ENCODE measurements at regions not wholly inside any gene's neighbourhood (a gene's known extent, or its start where the extent isn't known, plus 50 kb on each side); places are given as distances from the start of the nearest gene placed in this dataset.
"Not testable (repeated sequence)": the region's sequence is repeated elsewhere in the genome, so short reads cannot be mapped to it uniquely, and the experiment has no call there.

DNA sequence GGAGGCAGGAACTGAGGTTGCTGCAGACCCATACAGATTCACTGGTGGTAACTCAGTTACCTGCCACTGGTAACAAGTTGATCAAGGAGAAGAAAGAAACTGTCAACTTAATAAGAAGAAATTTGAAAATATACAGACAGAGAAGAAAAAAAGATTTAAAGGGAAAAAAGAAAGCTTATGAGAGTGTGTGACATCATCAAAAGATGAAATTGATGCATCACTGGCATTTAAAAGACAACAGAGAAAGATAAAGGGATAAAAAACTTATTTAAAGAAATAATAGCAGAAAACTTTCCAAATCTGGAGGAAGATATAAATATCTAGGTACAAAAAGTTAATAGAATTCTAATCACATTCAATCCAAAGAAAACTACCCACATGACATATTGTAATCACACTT lies 1003.2 kb downstream of the TDRD15 start:
- DNase-seq (ENCODE audit: low read depth), result no peak

DNA sequence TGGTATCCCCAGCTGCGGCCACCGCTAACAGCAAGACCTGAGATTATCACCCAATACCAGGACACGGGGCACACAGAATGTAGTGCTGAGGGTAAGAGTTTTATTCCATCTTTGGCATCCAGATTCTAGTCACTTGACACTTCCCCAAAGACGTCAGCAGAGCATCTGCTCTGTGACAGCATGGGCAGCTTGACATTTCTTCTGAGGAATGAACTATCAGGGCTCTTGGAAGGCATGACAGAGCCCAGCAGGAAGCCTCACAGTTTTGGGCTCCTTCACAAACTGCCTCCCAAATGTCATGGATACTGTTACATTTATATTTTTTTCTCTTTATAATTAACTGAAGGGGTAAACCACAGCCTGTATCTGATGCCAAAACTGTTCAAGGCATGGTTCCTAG lies 1010.7 kb downstream of the TDRD15 start:
- no peak for DNase-seq (ENCODE audit: low read depth)

DNA sequence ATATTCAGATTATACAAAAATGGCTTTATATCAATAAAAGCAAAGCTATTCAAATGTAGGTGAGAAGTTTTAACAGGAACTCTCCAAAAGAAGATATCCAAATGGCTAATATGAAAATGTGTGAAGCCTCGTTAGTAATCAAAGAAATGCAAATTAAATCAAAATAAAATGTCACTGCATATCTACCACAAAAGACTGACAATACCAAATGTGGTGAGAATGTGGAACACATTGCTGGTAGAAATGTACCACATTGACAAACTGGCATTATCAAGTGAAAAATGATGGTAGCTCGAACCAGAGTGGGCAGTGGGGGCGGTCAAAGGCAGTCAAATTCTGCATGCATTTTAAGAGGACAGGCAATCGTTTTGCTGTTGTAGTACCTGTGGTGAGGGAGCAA lies 1012.7 kb downstream of the TDRD15 start:
- no peak for DNase-seq (ENCODE audit: low read depth)

DNA sequence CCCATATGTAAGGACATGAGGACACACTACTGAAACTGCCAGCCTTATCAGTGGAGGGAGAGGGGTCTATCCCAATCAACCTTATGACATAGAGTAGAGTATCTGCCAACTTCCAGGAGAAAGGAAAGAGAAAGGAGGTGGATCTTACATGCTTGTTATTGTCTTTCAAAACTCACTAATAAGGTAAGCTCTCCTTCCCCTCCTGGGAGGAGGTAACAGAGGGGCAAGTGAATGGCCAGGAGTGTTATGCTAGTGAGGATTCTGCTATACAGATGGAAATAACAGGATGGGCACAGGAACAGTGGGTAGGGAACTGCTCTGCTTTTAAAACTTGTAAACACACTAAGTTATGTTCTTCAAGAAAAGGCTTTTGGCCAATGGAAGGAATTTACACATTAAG lies 1020.1 kb downstream of the TDRD15 start:
- DNase-seq (ENCODE audit: low read depth), result no peak

DNA sequence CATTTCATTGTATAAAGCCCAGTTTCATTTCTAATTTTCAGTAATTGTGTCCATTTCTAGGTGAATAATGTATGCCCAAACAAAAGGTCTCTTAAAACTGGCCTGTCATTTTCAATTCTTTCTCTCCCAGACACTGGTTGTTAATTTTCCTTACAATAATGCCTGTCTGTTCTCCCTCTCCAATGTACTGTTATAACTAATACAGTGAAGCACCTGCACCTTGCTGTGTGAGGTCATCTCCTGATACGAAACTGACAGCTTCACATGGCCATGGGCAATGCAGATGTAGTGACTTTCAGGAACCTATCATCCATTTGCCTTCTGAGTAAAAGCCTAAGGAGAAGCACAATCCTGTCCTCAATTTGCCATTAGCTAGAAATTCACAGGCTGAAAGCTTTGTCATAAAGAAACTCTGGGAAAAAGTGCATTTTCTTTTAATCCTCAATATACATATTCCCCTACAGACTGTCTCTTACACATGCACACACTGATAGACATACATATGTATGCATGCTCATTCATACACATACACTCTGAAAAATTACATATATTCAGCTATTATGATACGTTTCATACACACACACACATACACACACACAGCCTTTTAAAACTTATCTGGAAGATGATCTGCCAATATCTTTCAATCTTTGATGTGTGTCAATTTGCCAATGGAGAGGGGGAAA lies 1030.3 kb downstream of the TDRD15 start:
- DNase-seq (ENCODE audit: low read depth), result no peak

DNA sequence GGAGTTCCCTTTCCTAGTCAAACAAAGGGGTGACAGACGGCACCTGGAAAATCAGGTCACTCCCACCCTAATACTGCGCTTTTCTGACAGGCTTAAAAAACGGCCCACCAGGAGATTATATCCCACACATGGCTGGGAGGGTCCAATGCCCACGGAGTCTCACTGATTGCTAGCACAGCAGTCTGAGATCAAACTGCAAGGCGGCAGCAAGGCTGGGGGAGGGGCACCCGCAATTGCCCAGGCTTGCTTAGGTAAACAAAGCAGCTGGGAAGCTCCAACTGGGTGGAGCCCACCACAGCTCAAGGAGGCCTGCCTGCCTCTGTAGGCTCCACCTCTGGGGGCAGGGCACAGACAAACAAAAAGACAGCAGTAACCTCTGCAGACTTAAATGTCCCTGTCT lies 1032.9 kb downstream of the TDRD15 start:
- DNase-seq (ENCODE audit: low read depth), result not testable (repeated sequence)

DNA sequence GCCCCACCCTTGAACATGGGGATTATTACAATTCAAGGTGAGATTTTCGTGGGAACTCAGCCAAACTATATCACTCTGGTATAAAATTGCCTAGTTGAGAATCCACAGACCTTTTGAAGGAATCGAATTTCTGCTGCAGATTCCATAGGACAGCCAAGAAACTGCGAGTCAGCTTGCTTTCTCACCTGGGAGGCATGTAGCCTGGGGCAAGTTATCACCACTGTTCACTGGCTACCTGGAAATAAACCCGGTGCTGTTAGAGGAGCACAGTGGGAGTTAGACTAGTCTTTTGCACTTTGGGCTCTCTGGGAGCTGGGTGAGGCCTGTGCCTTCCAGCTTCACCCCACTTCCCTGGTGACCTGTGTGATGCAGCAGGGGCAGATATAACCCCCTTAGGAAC lies 1043.5 kb downstream of the TDRD15 start:
- DNase-seq (ENCODE audit: low read depth), result no peak

DNA sequence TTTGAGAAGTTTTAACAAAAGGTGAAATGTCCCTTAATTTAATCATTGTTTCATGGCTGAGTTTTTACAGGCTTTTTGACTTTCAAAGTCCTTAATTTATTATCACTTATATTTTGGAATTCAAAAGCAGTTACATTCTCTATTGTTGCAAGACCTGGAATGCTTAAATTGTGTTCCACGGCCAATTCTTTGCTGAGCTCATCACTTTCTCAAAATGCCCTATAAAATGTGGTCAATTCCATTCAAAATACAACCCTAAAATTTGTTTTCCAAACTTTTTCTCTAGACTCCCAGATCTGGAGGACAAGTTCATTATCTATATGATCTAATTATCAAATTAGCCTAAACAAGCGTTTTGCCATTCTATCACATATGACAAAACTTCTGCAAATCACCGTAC lies 1051.2 kb downstream of the TDRD15 start:
- DNase-seq (ENCODE audit: low read depth), result no peak

DNA sequence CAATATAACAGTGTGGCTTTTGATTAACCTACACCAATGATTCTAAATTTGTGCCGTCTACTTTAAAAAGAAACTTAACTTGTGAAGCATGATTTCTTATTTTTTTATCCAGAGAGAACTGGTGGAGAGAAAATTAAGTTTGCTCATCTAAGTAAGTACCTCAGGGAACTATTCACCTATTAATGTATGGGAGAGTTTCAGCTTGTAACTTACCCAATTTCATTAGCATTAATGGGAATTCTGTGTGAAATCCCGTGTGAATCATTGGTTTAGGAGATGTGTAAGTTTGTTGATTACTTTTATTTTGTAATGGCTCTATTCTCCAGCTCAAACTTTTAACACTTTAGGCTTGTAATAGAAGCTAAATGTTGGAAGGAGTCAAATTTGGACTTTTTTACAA lies 1061.5 kb downstream of the TDRD15 start:
- no peak for DNase-seq (ENCODE audit: low read depth)

DNA sequence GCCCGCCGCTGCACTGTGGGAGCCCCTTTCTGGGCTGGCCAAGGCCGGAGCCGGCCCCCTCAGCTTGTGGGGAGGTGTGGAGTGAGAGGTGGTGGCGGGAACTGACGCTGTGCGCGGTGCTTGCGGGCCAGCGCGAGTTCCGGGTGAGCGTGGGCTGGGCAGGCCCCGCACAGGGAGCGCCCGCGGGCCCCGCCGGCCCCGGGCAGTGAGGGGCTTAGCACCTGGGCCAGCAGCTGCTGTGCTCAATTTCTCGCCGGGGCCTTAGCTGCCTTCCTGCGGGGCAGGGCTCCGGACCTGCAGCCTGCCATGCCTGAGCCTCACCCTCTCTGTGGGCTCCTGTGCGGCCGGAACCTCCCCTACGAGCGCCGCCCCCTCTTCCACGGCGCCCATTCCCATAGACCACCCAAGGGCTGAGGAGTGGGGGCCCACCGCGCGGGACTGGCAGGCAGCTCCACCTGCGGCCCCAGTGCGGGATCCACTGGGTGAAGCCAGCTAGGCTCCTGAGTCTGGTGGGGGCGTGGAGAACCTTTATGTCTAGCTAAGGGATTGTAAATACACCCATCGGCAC lies 1062.6 kb downstream of the TDRD15 start:
- not testable (repeated sequence) for DNase-seq (ENCODE audit: low read depth)

DNA sequence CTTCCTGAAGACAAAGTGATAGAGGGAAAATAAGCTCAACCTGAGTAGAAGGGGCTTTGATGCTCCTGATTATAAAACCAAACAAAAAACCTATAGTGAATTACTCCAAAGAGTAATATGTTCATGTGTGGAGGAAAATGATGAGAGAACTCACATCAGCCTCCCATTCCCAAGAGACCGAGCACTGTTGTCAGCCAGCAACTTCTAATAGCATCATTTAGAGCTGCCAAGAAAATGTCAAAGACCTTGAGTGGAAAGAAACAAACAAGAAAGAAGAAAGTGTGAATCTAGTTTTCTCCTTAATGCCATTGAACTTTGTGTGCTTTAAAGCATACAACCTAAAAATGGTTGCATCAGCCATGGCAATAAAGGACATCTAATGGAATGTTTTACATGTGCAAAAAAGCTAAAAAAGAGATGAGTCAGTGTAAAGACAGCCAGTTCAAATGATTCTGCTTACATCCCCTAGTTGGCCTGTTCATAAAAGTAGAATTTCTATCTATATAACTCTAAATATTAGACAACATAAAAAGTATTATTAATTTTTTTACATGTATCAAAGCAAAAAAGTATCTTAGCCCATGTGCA lies 1066.2 kb downstream of the TDRD15 start:
- DNase-seq (ENCODE audit: low read depth), result no peak

DNA sequence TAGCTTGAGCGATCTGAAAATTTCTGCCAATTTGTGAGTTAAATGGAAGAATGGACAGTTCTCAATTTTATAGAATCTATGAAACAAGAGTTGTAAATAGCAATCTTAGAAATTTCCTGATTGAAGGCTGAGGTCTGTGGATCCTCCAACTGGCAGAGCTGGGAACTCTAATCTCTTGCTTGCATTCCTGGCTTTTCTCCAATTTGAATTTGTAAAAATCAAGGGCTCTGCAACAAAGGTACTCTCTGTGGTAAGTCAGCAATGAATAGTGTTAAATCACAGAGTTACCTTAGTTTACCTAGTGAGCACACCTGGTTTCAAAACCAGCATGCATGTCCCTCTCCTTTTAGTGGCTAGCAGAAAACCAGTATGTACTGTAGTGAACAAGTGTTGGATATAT lies 1070.5 kb downstream of the TDRD15 start:
- no peak for DNase-seq (ENCODE audit: low read depth)

DNA sequence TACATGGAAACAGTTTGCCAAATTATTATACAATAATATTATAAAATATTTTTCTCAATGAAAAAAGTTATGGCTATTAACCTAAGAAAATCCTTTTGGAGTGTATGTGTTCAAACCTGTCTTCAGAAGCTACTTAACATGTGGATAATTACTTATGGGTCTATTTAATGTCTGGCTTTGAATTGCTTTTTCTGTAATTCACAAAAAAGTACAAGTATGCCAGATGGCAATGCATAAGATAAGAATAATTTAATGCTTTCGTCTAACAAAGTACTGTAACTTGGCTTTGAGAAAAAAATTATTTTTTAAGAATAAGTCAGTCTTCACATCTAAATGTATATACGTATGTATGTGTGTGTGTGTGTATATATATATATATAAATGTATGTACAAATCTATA lies 1073.0 kb downstream of the TDRD15 start:
- DNase-seq (ENCODE audit: low read depth), result no peak

DNA sequence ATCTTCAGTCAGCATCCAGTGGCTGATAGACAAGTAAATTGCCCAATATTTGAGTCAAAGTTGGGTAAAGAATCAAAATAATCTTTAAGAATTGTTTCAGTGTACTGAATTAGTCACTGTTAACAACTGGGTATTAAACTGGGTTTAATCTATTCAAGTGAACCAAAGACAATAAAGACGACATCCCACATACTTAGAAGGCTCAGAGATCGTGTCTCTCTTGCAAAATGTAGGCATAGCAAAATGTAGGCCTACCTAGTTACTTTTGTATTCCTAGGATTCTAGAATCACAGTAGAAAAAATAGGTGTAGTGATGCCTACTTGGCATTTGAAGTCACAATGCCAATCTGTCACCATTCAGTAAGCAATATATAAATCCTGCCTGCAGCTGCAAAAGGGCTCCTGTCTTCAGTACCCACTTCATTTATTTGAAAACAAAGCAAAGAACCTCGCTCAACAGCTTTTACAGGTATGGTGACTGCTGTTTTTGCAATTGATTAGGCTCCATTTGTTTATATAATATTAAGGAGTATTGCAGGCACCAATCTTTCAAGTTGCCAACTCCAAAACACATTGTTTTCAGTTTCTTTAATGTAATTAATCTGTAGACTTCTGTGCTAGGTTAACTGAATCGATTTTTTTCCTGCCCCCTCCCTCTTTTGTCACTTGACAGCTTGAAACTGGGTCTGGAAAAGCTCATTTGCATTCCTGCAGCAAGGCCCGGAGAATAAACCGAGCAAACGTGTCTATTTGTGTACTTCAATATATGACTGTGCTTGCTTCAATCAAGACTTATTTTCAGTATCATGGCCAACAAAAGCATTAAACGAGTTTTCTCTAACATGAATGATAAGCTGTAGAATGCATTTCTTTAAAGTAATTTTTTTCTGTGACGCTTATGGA lies 1074.9 kb downstream of the TDRD15 start:
- DNase-seq (ENCODE audit: low read depth), result no peak

DNA sequence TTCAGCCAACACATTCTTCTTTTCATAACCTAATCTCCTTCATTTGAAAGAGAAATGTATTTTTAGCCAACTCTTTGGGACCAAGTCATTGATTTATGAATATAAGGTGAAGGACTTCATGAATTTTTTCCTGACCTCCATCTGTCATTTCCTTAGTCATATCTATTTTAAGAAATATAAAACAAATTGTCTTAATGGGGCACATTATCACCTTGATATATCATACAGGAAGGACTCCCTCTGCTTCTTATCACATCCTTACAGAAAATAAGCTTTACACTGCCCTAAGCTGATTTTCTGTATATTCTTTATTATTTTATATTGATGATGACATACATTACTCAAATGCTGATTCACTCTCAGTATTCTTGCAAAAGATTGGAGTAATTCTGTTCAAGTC lies 1076.2 kb downstream of the TDRD15 start:
- no peak for DNase-seq (ENCODE audit: low read depth)

DNA sequence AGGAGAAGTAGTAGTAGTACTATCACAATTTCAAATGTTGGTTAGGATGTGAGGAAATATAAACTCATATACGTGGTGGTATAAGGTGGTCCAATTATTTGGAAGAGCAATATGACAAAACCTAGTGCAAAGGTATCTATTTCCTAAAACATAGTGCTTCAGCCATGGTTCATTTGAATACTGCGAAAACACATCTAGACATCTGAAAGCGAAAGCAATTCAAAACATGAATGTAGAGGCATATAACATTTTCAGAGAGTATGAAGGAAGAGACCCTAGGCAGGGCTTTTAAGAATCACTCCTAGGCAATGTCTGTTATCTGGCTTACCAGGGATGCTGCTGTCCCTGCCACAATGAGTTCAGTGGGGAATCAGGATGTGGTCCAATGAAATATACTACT lies 1085.8 kb downstream of the TDRD15 start:
- DNase-seq (ENCODE audit: low read depth), result no peak

DNA sequence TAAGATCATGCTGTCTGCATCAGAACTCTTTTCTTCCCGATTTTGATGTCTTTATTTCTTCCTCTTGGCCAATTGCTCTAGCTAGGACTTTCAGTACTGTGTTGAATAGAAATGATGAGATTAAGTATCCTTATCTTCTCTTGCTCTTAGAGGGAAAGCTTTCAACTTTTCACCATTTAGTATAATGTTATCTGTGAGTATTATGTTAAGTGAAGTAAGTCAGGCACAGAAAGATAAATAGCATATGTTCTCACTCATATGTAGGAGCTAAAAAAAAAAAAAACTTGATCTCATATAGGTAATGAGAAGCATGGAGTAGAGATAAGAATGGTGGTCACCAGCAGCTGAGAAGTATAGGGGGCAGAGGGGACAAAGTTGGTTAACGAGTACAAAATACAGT lies 1089.5 kb downstream of the TDRD15 start:
- DNase-seq (ENCODE audit: low read depth), result no peak

DNA sequence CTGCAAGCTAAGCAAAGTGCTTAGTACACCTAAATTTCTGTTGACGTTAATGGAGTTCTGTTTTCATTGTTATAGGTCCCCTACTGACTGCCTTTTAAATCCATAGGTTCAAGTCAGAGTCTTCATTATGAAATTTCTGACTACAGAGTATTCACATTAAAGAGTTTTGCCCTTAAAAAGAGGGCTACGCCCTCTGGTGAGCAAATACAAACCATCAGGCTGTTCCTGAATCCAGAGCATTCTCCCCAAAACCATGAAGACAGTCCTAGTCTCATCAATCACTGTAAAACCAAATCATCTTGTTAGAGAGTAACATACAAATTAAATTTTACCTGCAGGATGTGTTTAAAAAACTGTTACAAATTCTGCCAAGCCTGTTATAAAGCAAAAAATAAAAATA lies 1091.7 kb downstream of the TDRD15 start:
- DNase-seq (ENCODE audit: low read depth), result no peak

DNA sequence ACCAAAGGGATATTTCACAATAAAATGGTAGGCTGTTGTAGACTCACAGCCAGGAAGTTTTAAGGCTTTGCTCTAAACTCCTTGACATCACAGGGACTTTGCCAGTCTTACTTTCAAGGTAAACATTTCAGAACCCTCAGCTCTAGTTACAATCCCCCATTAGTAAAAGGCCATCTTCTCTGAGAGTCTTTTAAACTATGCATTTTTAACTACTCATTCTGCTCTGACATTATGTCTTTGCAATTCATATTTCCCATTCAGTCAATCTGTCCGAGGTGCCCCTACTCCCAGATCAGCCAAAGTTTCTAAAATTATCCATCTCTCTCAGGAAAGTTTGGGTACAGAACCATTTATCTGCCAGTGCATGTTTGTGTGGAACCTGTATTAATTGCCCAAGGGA lies 1094.1 kb downstream of the TDRD15 start:
- no peak for DNase-seq (ENCODE audit: low read depth)

DNA sequence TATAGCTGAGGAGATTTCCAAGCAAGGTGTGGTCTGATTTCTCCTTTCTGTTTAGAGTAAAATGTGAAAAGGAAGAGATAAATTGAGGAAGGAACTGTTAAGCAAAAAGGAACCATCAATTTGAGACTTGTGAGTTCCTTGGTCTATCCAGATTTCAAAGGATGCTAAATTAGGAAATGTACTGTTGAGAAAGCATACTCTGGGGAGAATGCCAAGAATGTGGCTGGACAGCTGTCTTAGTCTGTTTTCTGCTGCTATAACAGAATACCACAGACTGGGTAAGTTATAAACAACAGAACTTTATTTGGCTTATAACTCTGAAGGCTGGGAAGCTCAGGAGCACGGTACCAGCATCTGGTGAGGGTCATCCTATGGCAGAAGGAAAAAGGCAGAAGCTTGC lies 1097.2 kb downstream of the TDRD15 start:
- DNase-seq (ENCODE audit: low read depth), result no peak

DNA sequence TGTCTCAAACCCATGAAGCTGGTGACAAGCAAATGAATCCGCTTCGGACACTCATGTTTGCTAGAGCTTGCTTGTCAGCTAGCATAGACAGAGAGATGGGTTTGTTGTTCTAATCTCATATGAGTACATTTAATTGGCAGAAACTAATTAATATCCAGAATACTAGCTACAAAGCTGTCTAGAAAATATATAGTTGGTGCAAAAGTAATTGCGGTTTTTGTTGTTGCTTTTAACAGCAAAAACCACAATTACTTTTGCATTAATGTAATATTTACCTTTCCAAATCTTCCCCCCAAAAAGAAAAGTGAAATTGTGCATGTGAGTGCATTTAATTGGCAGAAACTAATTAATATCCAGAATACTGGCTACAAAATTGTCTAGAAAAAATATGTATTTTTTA lies 1115.2 kb downstream of the TDRD15 start:
- DNase-seq (ENCODE audit: low read depth), result no peak

DNA sequence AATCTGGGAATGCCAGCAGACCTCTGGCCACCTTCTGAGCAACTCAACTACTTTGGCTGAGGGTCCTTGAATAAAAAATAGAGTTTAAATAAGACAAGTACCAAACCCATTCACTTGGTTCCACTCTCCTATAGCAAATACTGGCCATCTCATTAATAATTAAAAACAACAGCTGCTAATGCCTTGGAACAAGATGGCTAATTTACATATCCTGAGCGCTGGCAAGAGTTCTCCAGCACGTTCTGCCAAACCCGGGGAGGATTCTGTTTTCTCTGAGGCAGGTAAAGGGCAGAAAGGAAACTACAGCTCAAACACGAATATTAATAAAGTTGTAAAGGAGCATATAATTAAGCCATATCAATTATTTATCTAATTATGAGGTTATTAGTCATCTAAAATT lies 1123.7 kb downstream of the TDRD15 start:
- no peak for DNase-seq (ENCODE audit: low read depth)

DNA sequence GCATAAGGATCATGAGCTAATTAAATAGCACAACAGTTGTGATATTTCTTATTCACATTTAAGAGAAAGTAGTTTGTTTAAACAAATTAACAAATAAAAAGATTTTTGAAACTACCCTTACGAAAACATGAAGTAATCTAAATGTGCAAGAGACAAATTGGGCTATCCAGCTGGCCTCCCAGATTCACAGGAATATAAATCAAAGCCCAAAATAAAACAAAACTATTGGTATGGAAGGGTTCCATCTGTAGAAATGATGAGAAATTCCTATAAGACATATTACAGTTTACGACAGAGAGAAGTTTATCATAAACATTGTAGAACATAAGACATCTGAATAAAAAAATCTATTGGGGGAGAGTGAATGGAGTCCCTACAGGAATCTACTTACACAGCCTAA lies 1125.1 kb downstream of the TDRD15 start:
- DNase-seq (ENCODE audit: low read depth), result no peak
